Suprapubic skin (tissue), 4 donors: ENCODE measurements at regions not wholly inside any gene's neighbourhood (a gene's known extent, or its start where the extent isn't known, plus 50 kb on each side); places are given as distances from the start of the nearest gene placed in this dataset.

Experiments
- DNase-seq, 2 donors: peaks; one replicate each; pipeline ENCODE4 v3.0.0-alpha.2; 2019; ENCODE audit warnings: low spot score in 2 of 2
- H3K27ac ChIP-seq: fragments of 200-600 bp; sonication (generic); one replicate; pipeline ENCODE4 v1.5.1; 2019
- H3K27me3 ChIP-seq: fragments of 200-600 bp; sonication (generic); one replicate; pipeline ENCODE4 v1.5.1; 2019
- H3K36me3 ChIP-seq: fragments of 200-600 bp; sonication (generic); one replicate; pipeline ENCODE4 v1.5.1; 2019
- H3K4me1 ChIP-seq: fragments of 200-600 bp; sonication (generic); one replicate; pipeline ENCODE4 v1.5.1; 2019
- H3K4me3 ChIP-seq: fragments of 200-600 bp; sonication (generic); one replicate; pipeline ENCODE4 v1.5.1; 2019; ENCODE audit warnings: mild to moderate bottlenecking
- H3K9me3 ChIP-seq: fragments of 200-600 bp; sonication (generic); one replicate; pipeline ENCODE4 v1.5.1; 2019
- EP300 ChIP-seq: sonication (generic); formaldehyde crosslinking; IDR thresholded peaks from one replicate; pipeline ENCODE4 v1.6.1; 2017; ENCODE audit warnings: antibody characterized with exemption
- POLR2A ChIP-seq, 2 donors: fragments of 450-650 bp; IDR thresholded peaks; one replicate each; pipeline ENCODE4 v1.6.1; 2017; ENCODE audit warnings: antibody characterized with exemption in 2 of 2, mild to moderate bottlenecking in 2 of 2, moderate library complexity in 2 of 2
- POLR2AphosphoS5 ChIP-seq, 3 donors: sonication (generic); formaldehyde crosslinking; IDR thresholded peaks; one replicate each; pipeline ENCODE4 v1.6.1; 2017; ENCODE audit warnings: antibody characterized with exemption in 3 of 3
- WGBS: methylation state at CpG from one replicate; pipeline ENCODE4 v1.1.5; 2018; 5-methylcytosine and 5-hydroxymethylcytosine counted together
- TF ChIP-seq, protein P1 (sequence below), 2 donors: fragments of 200-600 bp in 1 of 2; fragments of 450-650 bp in 1 of 2; sonication (generic) in 1 of 2; IDR thresholded peaks; one replicate each; pipeline ENCODE4 v1.5.1; 2016 to 2019; ENCODE audit warnings: antibody characterized with exemption in 2 of 2, mild to moderate bottlenecking in 1 of 2, moderate library complexity in 1 of 2

DNA sequence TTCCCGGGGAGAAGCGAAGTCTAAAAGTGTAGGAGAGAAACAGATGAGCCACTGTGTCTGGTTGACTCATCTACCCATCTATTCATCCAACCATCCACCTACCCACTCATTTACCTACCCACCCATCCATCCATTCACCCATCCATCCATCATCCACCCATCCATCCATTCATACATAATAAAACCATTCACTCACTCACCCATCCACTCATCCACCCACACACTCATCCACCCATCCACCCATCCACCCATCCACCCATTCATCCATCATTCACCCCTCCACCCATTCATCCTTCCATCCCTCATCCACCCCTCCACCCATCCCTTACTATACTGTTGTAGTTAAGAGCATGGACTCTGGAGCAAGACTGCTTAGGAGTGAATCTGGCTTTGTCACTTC, 136.4 kb upstream of the ATP2B2 start:
- Histone ChIP-seq H3K27me3 (peaks cover 15% of the 10 kb centered on the region), H3K36me3 (no peaks in the 10 kb centered on the region), H3K4me3 (no peak overlapping the region), H3K27ac (no peak overlapping the region), H3K9me3 (peaks cover 8% of the 10 kb centered on the region), H3K4me1 (no peaks in the 10 kb centered on the region)
- 96% methylated on average over 2 of the region's 2 CpGs for WGBS
- TF ChIP-seq EP300 (no peak), POLR2A (IDR thresholded peaks at IDR 0.05) (no peak), POLR2AphosphoS5 (IDR thresholded peaks at IDR 0.05) (no peak)
- TF ChIP-seq, protein P1, sequence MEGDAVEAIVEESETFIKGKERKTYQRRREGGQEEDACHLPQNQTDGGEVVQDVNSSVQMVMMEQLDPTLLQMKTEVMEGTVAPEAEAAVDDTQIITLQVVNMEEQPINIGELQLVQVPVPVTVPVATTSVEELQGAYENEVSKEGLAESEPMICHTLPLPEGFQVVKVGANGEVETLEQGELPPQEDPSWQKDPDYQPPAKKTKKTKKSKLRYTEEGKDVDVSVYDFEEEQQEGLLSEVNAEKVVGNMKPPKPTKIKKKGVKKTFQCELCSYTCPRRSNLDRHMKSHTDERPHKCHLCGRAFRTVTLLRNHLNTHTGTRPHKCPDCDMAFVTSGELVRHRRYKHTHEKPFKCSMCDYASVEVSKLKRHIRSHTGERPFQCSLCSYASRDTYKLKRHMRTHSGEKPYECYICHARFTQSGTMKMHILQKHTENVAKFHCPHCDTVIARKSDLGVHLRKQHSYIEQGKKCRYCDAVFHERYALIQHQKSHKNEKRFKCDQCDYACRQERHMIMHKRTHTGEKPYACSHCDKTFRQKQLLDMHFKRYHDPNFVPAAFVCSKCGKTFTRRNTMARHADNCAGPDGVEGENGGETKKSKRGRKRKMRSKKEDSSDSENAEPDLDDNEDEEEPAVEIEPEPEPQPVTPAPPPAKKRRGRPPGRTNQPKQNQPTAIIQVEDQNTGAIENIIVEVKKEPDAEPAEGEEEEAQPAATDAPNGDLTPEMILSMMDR (IDR thresholded peaks at IDR 0.05) = no peak
- DNase-seq = no peak

DNA sequence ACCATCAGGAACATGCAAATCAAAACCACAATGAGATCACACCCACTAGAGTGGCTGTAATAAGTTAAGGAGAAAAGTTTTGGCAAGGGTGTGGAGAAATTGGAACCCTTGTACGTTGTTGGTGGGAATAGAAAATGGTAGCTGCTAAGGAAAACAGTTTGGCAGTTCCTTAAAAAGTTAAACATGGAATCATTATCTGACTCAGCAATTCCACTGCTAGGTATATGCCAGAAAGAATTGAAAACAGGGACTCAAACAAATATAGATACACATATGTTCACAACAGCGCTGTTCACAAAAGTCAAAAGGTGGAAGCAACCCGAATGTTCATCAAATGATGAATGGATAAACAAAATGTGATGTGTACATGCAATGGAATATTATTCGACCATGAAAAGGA, 138.8 kb upstream of the ATP2B2 start:
- no peaks in the 10 kb centered on the region for H3K36me3 ChIP-seq
- 69% methylated on average over 4 of the region's 4 CpGs for WGBS
- DNase-seq = no peak
- H3K27me3 ChIP-seq = peaks cover 17% of the 10 kb centered on the region
- TF ChIP-seq, protein P1 (IDR thresholded peaks at IDR 0.05) = no peak
- TF ChIP-seq POLR2A (IDR thresholded peaks at IDR 0.05) (no peak), POLR2AphosphoS5 (IDR thresholded peaks at IDR 0.05) (no peak), EP300 (no peak)
- no peaks in the 10 kb centered on the region for H3K4me1 ChIP-seq
- no peak overlapping the region for H3K27ac ChIP-seq
- no peak overlapping the region for H3K4me3 ChIP-seq
- H3K9me3 ChIP-seq = no peaks in the 10 kb centered on the region

- Histone ChIP-seq H3K27me3 (peaks cover 16% of the 10 kb centered on the region), H3K4me1 (no peaks in the 10 kb centered on the region), H3K9me3 (no peaks in the 10 kb centered on the region), H3K36me3 (no peaks in the 10 kb centered on the region), H3K4me3 (no peak overlapping the region), H3K27ac (no peak overlapping the region)
- DNase-seq = peak in 1 of 2 donors; percentile 66
- TF ChIP-seq, protein P1 (IDR thresholded peaks at IDR 0.05) = no peak
- TF ChIP-seq EP300 (no peak), POLR2A (IDR thresholded peaks at IDR 0.05) (no peak), POLR2AphosphoS5 (IDR thresholded peaks at IDR 0.05) (no peak)
- 51% methylated on average over 5 of the region's 7 CpGs for whole genome bisulfite sequencing
Observed at GRCh38 chr3:10645800-10646199, 140.4 kb upstream of the ATP2B2 start.

GRCh38 chr3:10646531-10647335, 141.3 kb upstream of the ATP2B2 start:
- DNase-seq = peak in 1 of 2 donors; percentile 41
- no peak for TF ChIP-seq EP300
- TF ChIP-seq POLR2AphosphoS5 (IDR thresholded peaks at IDR 0.05) = no peak
- TF ChIP-seq POLR2A (IDR thresholded peaks at IDR 0.05) = no peak
- TF ChIP-seq, protein P1 (IDR thresholded peaks at IDR 0.05) = no peak
- Histone ChIP-seq H3K36me3 (no peaks in the 10 kb centered on the region), H3K27ac (no peak overlapping the region), H3K4me1 (no peaks in the 10 kb centered on the region), H3K9me3 (no peaks in the 10 kb centered on the region), H3K4me3 (no peak overlapping the region), H3K27me3 (peaks cover 14% of the 10 kb centered on the region)
- WGBS = 70% methylated on average over 9 of the region's 9 CpGs

GRCh38 chr3:10647376-10647775, 142.0 kb upstream of the ATP2B2 start:
- Histone ChIP-seq H3K36me3 (no peaks in the 10 kb centered on the region), H3K4me3 (no peak overlapping the region), H3K9me3 (no peaks in the 10 kb centered on the region), H3K27me3 (peaks cover 14% of the 10 kb centered on the region), H3K4me1 (no peaks in the 10 kb centered on the region), H3K27ac (no peak overlapping the region)
- DNase-seq = peak in 1 of 2 donors; percentile 15
- TF ChIP-seq POLR2AphosphoS5 (IDR thresholded peaks at IDR 0.05) (no peak), EP300 (no peak), POLR2A (IDR thresholded peaks at IDR 0.05) (no peak)
- TF ChIP-seq, protein P1 (IDR thresholded peaks at IDR 0.05) = no peak
- WGBS = 90% methylated on average over 5 of the region's 5 CpGs
